ENCODE measurements at regions not wholly inside any gene's neighbourhood (a gene's known extent, or its start where the extent isn't known, plus 50 kb on each side); places are given as distances from the start of the nearest gene placed in this dataset.

DNA sequence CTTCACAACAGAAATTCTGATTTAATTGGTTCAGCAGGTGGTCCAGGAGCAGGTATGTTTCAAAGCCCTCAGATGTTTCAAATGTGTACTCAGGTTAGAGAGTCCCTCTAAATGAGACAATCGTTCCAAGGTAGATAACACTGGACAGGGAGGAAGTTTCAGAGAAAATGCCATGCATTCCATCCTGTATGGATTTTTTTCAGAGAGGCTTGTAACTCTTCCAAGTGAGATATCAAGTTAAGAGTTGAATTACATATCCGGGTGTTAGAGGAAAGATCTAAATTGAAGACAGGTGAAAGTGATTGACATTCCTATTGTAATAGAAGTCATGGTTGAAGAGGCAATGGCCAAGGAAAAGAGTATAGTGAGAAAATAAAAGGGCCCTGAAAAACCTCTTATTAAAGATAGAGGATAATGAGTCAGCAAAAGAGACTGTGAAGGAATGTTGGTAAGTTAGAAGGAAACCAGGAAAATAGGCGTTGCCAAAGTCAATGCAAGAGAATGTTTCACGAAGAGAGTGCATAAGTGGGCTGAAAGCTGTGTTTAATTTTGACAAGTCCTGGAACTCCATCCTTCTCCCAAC, 105.8 kb downstream of the BMP4 start:
- TF ChIP-seq CTCF (IDR thresholded peaks at IDR 0.05; ENCODE audit: low read length) = no peak
- no peak for TF ChIP-seq EZH2 (IDR thresholded peaks at IDR 0.05; ENCODE audit: borderline replicate concordance, low read length)
